Mucosa of gallbladder (tissue), 1 donor: ENCODE measurements at regions not wholly inside any gene's neighbourhood (a gene's known extent, or its start where the extent isn't known, plus 50 kb on each side); places are given as distances from the start of the nearest gene placed in this dataset.
"Not testable (repeated sequence)": the region's sequence is repeated elsewhere in the genome, so short reads cannot be mapped to it uniquely, and the experiment has no call there.

Experiments
- DNase-seq: peaks from one replicate; pipeline ENCODE4 v3.0.0-alpha.2; 2020; ENCODE audit warnings: low spot score
- donor health status: DM: no; HTN: no; CAD: no.

DNA sequence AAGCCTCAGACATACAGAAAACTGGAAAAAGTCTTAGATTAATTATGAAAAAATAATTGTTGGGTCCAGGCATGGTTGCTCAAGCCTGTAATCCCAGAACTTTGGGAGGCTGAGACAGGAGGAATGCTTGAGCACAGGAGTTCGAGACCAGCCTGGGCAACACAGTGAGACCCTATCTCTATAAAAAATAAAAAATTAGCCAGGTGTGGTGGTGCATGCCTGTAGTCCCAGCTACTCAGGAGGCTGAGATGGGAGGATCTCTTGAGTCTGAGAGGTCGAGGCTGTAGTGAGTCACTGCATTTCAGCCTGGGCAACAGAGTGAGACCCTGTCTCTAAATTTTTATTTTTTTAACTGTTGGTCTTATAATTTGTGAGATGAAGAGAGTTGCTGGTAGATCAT, 90.6 kb upstream of the HMGA2 start:
- not testable (repeated sequence) for DNase-seq

DNA sequence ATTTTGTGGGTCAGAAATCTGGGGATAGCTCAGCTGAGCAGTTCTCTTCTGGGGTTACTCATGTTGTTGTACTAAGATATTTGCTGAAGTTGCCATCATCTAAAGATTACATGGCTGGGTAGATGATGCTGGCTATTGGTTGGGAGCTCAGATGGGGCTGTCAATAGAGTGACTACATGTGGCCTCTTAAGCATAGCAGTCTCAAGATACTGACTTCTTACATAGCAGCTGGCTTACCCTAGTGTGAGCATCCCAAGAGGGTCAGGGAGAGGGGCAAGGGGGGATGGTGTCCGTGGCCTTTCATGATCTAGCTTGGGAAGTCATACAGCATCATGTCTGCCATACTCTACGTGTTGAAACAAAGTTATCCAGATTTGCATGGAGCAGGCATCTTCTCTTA, 90.1 kb upstream of the HMGA2 start:
- DNase-seq, result no peak

DNA sequence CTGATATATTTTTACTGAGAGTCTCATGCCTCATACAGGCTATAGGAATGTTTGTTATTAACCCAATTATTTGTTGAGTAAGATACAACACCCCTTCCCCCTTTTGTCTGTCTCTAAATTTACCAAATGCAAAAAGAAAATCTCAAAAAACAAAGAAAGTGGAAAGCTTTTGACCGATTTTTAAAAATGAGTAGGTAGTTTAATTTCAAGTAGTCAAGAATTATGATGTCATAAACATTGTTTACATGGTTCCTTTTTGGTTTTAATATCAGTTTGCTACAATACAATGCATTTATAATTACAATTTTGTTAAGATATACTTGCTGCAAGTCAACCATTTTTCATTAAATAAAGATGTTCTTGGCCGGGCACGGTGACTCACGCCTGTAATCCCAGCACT, 84.7 kb upstream of the HMGA2 start:
- no peak for DNase-seq

DNA sequence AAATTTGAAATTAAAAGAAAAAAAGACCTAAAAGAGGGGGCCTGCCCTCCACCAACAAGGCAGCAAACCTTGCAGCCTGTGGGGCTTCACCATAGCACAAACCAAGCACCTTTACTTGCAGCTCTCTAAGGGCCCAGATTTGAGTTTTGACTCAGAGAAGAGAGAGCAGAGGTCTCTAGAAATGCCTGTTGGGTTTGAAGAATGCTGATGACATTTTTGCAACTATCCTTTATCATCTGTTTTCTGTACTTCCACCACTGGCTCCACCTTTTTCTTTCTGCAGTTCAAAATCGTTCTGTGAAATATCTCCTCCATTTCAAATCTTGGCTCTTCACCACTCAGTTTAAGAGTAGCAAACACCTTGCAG, 83.8 kb upstream of the HMGA2 start:
- DNase-seq, result no peak

DNA sequence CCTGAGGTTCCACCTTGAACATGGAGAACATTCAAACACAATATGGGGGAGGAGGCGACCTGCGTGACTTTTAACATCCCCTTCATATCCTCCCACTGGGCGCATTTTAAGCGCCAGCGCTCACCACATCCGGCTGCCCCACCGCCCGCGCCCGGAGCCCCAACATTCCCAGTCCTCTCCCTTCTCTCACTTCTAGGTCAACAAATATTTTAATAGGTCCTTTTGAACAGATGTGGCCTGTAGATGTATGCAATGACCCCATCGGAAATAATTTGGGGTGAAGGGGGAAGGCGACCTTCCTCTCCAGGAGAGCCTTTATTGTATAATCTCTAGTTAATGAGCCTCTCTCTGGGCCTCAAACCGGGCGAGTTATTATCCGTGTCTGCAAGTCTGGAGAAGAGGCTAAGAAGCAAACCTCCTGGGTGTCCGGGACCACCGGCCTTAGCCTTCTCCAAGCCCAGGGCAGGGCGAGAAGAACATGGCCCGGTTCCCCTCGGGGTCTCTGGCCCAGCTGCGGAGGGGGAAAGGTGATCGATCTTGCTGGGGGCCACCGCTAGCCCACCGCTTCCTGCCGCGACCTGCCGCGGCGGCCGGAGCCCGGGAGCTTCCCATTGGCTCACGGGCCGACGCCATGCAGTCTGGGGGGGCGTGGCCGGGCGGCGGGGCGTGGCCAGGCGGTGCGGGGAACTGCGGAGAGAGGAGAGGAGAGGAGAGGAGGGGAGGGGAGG, 83.2 kb upstream of the HMGA2 start:
- peak; percentile 55 for DNase-seq

DNA sequence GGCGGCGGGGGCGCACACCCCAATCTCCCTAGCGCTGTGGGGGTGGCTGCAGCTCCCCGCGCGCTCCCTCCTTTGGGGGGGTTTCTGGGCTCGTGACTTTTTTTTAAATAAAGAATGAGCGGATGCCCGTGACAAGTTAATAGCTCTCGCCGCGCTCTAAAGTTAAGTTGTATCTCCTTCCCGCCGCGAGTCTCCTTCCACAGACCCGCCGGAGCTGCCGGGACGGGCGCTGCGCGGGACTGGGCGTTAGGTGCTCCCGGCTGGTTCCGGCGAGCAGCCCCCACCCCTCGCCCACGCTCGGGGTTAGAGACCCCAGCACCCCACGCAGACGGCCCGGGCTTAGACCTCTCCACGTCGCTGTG, 82.6 kb upstream of the HMGA2 start:
- DNase-seq, result no peak

DNA sequence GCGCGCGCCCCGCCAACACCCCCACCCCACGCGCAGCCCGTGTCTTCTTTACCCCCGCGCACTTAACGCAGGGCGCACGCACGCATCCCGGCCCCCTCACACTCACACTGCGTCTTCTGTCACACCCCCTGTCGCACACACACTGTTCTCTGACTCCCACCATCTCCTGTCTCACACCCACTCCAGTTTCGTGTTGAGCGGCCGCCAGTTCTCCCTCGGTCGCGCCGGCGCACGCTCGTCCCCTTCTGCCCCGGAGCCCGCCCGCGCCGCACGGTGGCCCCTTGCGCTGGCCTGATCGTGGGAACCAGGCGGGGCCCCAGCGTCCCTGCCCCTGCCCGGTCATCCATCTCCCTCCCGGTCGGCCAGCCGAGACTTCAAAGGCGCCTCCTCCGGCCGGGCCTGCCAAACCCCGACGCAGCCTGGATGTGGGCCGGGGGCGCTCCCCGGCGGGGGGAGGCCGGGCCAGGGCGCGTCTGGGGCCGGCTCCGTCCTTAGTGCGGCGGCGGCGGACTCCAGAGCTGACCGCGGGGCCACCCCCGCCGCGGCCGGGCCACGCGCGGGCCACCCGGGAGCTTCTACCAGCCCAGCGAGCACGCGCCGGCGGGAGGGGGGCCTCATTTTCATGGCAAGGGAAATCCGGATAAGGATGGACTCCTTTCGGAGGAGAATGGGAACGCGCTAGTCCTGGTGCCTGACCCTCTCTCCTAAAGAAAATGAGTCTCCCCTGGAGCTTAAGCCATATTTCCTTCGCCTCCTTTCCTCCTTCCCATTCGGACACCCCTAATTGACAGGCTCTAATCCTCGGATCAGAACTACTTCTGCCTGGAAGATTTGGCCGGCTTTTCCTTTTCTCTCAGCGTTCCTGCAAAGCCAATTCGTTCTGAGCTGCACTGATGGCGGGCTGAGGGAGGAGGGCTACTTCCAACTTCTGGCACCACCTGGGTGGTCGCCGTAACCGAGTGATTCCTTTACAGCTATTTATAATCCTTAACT, 82.0 kb upstream of the HMGA2 start:
- no peak for DNase-seq

DNA sequence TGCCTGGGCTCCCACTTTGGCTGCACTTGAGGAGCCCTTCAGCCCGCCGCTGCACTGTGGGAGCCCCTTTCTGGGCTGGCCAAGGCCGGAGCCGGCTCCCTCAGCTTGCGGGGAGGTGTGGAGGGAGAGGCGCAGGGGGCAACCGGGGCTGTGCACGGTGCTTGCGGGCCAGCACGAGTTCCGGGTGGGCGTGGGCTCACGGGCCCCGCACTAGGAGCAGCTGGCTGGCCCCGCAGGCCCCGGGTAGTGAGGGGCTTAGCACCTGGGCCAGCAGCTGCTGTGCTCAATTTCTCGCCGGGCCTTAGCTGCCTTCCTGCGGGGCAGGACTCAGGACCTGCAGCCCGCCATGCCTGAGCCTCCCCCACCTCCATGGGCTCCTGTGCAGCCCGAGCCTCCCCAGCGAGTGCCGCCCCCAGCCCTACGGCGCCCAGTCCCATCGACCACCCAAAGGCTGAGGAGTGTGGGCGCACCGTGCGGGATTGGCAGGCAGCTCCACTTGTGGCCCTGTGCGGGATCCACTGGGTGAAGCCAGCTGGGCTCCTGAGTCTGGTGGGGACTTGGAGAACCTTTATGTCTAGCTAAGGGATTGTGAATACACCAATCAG, 79.9 kb upstream of the HMGA2 start:
- DNase-seq, result not testable (repeated sequence)

DNA sequence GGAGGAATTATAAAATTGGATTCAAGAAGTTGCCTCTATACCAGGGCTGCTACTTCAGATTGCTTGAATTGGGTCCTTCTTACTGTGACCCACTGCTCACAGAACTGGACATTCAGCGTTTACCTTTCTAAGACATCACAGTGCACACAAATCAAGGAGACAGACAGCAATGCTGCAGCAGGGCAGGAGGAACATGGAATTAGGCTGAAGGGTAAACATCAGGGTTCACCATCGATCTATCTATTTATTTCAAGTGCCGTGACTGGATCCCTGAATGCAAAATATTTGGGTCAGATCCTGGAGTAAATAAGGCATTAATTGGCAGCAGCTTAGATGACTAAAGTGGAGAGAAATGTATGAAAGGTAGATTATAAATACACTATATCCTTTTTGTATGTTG, 76.9 kb upstream of the HMGA2 start:
- no peak for DNase-seq

DNA sequence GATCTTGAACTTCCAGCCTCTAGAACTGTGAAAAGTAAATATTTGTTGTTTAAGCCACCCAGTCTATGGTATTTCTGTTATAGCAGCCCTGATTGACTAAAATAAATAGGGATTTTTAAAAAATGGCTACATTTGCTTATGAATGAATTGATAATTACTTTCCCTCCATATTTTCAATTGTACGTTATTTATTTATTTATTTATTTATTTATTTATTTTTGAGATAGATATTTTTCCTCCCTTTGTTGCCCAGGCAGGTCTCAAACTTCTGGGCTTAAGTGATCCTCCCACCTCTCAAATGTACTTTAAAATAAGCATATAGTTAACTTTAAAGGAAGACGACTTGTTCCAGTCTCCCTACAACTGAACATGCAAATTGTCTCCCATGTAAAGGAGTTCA, 76.0 kb upstream of the HMGA2 start:
- DNase-seq, result no peak

DNA sequence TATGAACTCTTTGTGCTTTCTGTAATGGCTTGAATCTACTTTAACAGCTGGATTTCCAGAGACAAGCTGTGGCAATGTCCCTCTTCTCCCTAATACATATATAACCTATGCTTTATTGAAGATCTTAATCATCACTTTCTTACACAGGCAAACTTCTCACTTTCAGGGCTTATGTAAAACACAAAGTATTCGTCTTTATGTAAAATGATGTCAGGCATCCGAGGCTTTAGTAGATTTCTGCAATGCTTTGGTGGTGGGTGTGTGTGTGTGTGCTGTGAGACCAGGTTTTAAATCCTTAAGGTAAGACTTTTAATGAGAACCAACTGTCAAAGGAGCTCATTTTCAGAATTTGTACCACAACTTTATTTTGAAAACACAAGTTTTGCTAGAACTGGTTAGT, 70.0 kb upstream of the HMGA2 start:
- DNase-seq, result no peak

DNA sequence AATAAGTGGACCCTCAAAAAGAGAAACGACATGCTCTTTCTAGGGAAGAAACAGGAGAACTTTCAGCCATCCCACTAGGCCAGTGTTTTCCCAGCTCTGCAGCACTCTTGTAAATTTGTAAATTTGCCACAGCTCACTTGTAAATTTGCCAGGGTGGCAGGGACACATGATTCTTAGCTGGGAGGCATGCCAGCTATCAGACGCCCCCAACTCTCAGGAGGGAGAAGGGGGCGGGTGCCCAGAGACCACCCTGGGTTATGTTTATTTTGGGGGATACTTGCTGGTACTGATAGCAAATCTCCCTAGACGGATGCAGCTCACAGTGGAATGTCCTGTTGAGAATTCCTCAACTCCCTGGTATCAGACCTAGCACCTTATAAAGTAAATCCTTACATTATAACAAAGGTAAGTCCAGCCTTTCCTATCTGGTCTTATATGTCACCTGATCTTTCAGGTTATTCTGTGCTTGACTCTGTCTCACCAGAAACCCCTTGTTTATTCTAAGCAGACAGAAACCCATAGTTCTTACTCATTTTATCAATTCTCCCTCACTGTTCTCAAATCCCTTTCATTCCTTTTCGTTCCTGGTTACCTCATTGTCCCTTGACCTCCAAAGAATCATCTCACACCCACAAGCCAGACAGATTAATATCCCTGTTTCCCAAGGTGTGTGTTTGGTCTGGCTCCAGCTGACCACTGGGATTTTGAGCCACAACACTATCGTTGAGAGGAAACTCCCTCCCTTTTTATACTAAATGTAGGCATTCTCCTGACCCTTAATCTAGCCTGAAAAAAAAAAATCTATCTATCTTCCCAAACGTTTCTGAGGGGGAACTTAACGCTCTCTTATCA, 69.3 kb upstream of the HMGA2 start:
- no peak for DNase-seq

DNA sequence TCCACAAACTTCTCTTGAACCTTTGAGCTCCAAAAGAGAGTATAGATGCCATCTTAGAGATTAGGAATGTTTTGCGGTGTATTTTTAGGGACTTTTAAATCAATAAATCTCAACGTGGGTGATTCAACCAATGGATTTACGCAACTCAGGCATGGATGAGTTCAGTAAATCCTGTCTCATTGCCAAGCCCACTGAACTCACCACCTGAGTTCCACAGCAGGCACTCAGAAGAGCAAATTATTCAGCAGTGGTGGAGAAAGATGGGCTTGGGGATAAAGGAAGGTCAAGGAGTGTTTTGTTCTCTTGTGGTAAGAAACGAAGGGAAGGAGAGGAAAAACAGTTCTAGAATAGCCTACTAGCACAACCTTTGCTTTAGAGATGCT, 68.7 kb upstream of the HMGA2 start:
- no peak for DNase-seq

DNA sequence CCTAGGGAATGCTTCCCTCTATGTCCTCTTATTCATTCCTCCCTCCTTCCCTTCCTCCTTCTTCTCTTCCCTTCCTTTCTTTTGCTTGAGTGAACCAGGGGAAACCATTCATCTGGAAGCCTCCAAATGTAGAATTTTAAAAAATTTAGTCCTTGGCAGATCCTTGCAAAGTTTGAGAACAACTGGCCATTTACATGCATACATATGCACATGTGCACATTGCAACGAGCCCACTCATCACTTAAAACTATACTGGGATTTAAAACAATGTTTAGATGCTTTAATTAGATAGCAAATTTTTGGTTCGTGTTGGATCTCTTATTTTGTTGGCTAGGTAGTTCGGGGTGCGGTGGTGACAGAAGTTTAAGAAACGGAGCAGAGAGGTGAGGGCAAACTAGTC, 68.0 kb upstream of the HMGA2 start:
- DNase-seq, result no peak

DNA sequence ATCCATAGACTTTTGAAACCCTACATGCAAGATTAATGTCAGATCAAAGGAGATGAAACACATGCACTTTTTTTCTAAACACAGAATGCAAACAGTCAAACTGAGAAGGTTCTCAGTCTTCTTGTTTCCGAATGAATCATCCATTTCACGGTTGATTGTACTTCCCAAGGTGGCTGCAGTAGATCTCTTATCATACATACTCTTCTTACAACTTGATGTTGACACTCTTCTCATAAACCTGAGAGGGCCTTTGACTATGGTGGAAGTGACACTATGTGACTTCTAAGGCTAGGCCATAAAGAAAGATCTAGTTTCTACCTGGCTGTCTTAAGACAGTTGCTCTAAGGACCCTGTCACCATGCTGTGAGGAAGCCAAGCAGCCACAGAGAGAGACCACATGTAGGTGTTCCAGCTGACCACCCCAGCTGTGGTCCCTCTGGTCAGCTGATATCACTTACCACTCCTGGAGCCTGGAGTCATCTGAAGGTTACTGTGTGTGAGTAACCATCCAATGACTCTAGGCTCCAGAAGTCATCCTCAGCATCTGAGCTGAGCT, 67.2 kb upstream of the HMGA2 start:
- DNase-seq, result no peak

DNA sequence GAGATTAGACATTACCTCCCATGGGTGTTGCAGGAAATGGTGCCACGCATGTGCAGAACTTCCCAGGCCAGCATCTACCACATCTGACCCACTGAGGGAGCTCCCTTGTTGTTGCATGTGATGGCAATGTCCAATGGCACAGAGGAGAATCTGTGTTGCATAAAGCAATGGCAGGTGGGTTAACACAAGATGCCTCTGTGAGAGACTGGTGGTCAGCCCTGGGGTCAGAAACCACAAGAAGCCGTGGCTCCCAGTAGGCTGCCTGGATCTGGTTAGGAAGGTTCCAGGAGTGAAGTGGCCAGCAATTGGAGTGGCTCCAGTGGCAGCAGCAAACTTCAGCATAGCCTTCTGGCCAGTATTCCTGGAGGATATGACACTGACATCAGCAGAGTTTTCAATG, 65.9 kb upstream of the HMGA2 start:
- no peak for DNase-seq

DNA sequence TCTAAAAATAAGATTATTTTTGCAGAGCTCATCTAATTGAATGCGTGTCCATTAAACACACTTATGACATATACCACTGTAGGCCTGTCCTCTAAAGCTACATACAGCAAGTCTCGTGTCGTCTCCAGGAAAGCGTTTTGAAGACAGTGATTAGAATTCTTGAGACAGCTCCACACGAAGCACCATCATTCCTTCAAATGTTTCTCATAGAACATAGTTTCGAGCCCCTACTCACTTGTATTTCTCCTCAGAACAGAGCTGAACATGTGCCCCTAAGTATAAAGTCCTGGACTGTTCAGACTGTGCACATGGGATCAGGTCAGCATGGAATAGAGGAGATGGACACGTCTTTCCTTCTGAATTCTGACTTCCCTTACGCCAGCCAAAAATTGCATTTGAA, 64.5 kb upstream of the HMGA2 start:
- no peak for DNase-seq

DNA sequence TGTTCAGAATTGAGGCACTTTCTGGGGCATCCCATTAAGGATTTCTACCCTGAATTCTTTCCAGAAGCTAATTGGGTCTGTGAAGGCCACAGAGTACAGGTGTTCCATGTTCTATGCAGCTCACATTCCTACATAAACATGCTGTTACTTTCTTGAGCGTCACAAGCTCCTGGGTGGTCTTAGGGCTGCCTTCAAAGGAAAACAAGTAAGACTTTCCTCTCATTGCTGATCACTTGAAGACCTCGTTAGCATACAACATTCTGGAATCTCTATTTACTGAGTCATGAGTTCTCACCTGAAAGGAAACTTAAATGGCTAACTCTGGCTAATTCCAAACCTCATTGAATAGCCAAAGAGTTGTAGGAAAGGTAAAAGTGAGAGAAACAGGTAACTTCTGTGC, 63.0 kb upstream of the HMGA2 start:
- no peak for DNase-seq

DNA sequence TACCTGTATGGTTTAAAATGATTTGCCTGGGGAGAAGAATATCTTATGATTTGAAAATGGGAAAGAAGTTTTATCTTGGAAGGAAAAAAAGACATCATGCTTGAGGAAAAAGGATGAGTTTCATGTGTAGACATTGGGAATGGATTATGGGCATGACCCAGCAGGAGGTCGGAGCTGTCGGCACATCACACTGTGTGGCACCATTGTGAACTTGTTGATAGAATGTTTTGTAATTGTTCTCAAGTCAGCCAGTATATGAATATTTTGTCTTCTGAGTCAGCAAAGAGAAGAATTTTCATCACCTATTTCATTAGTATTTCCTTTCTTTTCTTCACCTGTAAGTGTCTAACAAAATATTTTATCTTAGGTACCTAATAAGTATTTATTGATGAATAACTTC, 60.0 kb upstream of the HMGA2 start:
- DNase-seq, result no peak

DNA sequence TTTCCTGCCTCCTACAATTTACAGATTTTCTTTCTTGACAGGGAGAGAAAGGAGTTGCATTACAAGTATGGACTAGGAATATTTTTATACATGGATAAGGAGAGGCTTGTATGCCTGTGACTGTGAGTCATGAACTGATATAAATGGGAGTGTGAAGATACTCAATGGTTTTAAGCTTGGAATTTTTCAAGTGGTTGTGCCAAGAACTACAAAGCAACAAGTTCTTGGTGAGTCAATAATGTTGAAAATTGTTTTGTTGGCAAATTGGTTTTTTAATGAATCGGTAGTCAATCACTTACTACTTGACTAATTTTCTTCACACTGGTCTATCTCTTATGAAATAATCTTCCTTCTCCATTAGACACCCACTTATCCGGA, 58.9 kb upstream of the HMGA2 start:
- no peak for DNase-seq

DNA sequence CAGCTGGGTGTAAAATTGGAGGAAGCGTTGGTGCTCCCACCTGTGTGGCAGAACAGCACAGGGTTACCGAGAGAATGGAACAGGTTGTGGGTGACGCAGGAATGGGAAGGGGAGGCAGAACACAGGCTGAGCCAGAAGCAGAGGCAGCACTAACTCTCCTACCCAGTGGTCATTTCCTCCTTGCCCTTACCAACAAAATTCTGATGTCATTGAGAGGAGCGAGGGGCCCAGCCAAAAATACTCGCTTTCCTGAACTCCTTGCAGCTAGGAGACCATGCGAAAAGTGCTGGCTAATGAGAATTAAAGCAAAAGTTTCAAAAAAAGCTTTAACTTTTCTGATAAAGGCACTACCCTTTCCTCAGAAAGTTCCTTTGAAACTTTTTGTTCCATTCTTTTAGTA, 54.4 kb upstream of the HMGA2 start:
- DNase-seq, result no peak
